ENCODE measurements at regions not wholly inside any gene's neighbourhood (a gene's known extent, or its start where the extent isn't known, plus 50 kb on each side); places are given as distances from the start of the nearest gene placed in this dataset.

GRCh38 chr16:85436636-85437165 lies 176.4 kb upstream of the GSE1 start:
- Histone ChIP-seq H3K4me3 (ENCODE audit: low read length, poor library complexity, severe bottlenecking) (no peak overlapping the region), H3K4me2 (ENCODE audit: low read depth, low read length, poor library complexity, severe bottlenecking) (no peak overlapping the region), H3K9ac (ENCODE audit: low read depth, low read length, poor library complexity, severe bottlenecking) (no peak overlapping the region)

GRCh38 chr16:85437166-85438052 lies 175.7 kb upstream of the GSE1 start:
- Histone ChIP-seq H2AFZ (ENCODE audit: low read length) (no peak overlapping the region), H3F3A (ENCODE audit: low read depth) (no peaks in the 10 kb centered on the region), H3K9me3 (ENCODE audit: insufficient read depth, low read depth, low read length) (no peaks in the 10 kb centered on the region), H3K9ac (ENCODE audit: low read depth, low read length, poor library complexity, severe bottlenecking) (no peak overlapping the region), H3K9me2 (replicated peaks; ENCODE audit: low read depth, low read length) (no peaks in the 10 kb centered on the region), H3K79me2 (ENCODE audit: insufficient read depth, low read length) (no peaks in the 10 kb centered on the region), H3K4me1 (ENCODE audit: insufficient read depth, low read length, poor library complexity, severe bottlenecking) (peaks cover 6% of the 10 kb centered on the region), H4K20me1 (ENCODE audit: insufficient read depth, low read length, poor library complexity, severe bottlenecking) (no peaks in the 10 kb centered on the region), H3K4me2 (ENCODE audit: low read depth, low read length, poor library complexity, severe bottlenecking) (no peak overlapping the region), H3K36me3 (ENCODE audit: insufficient read depth, low read length) (no peaks in the 10 kb centered on the region), H3K4me3 (ENCODE audit: low read length, poor library complexity, severe bottlenecking) (no peak overlapping the region), H3K27me3 (ENCODE audit: insufficient read depth, low read length, poor library complexity, severe bottlenecking) (no peaks in the 10 kb centered on the region)
- no peak for TF ChIP-seq EZH2phosphoT487 (IDR thresholded peaks at IDR 0.05; ENCODE audit: borderline replicate concordance)
- no peak for TF ChIP-seq CTCF (conservative IDR thresholded peaks at IDR 0.05; ENCODE audit: low read length)

More at GRCh38 chr16:85436636-85437165, 176.4 kb upstream of the GSE1 start:
- Histone ChIP-seq H3K9me3 (ENCODE audit: insufficient read depth, low read depth, low read length) (no peaks in the 10 kb centered on the region), H3K36me3 (ENCODE audit: insufficient read depth, low read length) (no peaks in the 10 kb centered on the region), H3F3A (ENCODE audit: low read depth) (no peaks in the 10 kb centered on the region), H3K27me3 (ENCODE audit: insufficient read depth, low read length, poor library complexity, severe bottlenecking) (no peaks in the 10 kb centered on the region), H3K79me2 (ENCODE audit: insufficient read depth, low read length) (no peaks in the 10 kb centered on the region), H3K4me1 (ENCODE audit: insufficient read depth, low read length, poor library complexity, severe bottlenecking) (peaks cover 6% of the 10 kb centered on the region), H4K20me1 (ENCODE audit: insufficient read depth, low read length, poor library complexity, severe bottlenecking) (no peaks in the 10 kb centered on the region), H2AFZ (ENCODE audit: low read length) (no peak overlapping the region), H3K9me2 (replicated peaks; ENCODE audit: low read depth, low read length) (no peaks in the 10 kb centered on the region)
- TF ChIP-seq CTCF (conservative IDR thresholded peaks at IDR 0.05; ENCODE audit: low read length) (no peak), EZH2phosphoT487 (IDR thresholded peaks at IDR 0.05; ENCODE audit: borderline replicate concordance) (no peak)

- no peaks in the 10 kb centered on the region for H3K27me3 ChIP-seq (ENCODE audit: insufficient read depth, low read length, poor library complexity, severe bottlenecking)
- no peak overlapping the region for H2AFZ ChIP-seq (ENCODE audit: low read length)
- no peaks in the 10 kb centered on the region for H3F3A ChIP-seq (ENCODE audit: low read depth)
- H3K9me3 ChIP-seq (ENCODE audit: insufficient read depth, low read depth, low read length): no peaks in the 10 kb centered on the region
- no peaks in the 10 kb centered on the region for H3K36me3 ChIP-seq (ENCODE audit: insufficient read depth, low read length)
- H3K9ac ChIP-seq (ENCODE audit: low read depth, low read length, poor library complexity, severe bottlenecking): no peak overlapping the region
- H3K4me1 ChIP-seq (ENCODE audit: insufficient read depth, low read length, poor library complexity, severe bottlenecking): peaks cover 7% of the 10 kb centered on the region
- H3K4me2 ChIP-seq (ENCODE audit: low read depth, low read length, poor library complexity, severe bottlenecking): no peak overlapping the region
- no peaks in the 10 kb centered on the region for H4K20me1 ChIP-seq (ENCODE audit: insufficient read depth, low read length, poor library complexity, severe bottlenecking)
- H3K9me2 ChIP-seq (replicated peaks; ENCODE audit: low read depth, low read length): no peaks in the 10 kb centered on the region
- TF ChIP-seq CTCF (conservative IDR thresholded peaks at IDR 0.05; ENCODE audit: low read length) (no peak), EZH2phosphoT487 (IDR thresholded peaks at IDR 0.05; ENCODE audit: borderline replicate concordance) (no peak)
- no peaks in the 10 kb centered on the region; the same call in 1 of the 2 replicates for H3K79me2 ChIP-seq (ENCODE audit: insufficient read depth, low read length)
- H3K4me3 ChIP-seq (ENCODE audit: low read length, poor library complexity, severe bottlenecking): no peak overlapping the region
Observed at GRCh38 chr16:85438981-85439685, 174.0 kb upstream of the GSE1 start.

All from Loucy (cell line).